DND-41 (cell line): ENCODE measurements at regions not wholly inside any gene's neighbourhood (a gene's known extent, or its start where the extent isn't known, plus 50 kb on each side); places are given as distances from the start of the nearest gene placed in this dataset.

Experiments
- ATAC-seq: fragments of 200-7000 bp; cut with Tn5 transposase; 3 replicates; pipeline ENCODE4 v1.9.1; 2021; ENCODE audit warnings: low read depth; ENCODE audit not compliant: insufficient read depth
- DNase-seq: peaks from one replicate; pipeline ENCODE4 v3.0.0-alpha.2; 2020
- H2AFZ ChIP-seq: 2 replicates; pipeline ENCODE4 v1.6.0; 2012; ENCODE audit warnings: low read depth, low read length
- H3K27ac ChIP-seq: 2 replicates; pipeline ENCODE4 v1.5.1; 2012; ENCODE audit warnings: low read length, inconsistent platforms
- H3K27me3 ChIP-seq: fragments of 200-600 bp; sonication (generic); 2 replicates; pipeline ENCODE4 v1.6.0; 2012; ENCODE audit warnings: low read length, mild to moderate bottlenecking, inconsistent platforms; ENCODE audit not compliant: insufficient read depth, poor library complexity
- H3K36me3 ChIP-seq: 2 replicates; pipeline ENCODE4 v1.5.1; 2012; ENCODE audit warnings: low read length, inconsistent platforms; ENCODE audit not compliant: insufficient read depth
- H3K4me1 ChIP-seq: 2 replicates; pipeline ENCODE4 v1.5.1; 2012; ENCODE audit warnings: mild to moderate bottlenecking, low read length; ENCODE audit not compliant: insufficient read depth
- H3K4me2 ChIP-seq: 2 replicates; pipeline ENCODE4 v1.6.0; 2012; ENCODE audit warnings: mild to moderate bottlenecking, moderate library complexity, low read length, inconsistent platforms; ENCODE audit not compliant: insufficient read depth
- H3K4me3 ChIP-seq, 2 experiments: fragments of 200-600 bp in 1 of 2; shearing (Covaris generic) in 1 of 2; 2 replicates each; pipeline ENCODE4 v1.5.1; 2012 to 2016; ENCODE audit warnings: inconsistent platforms in 2 of 2, low read length in 2 of 2, mild to moderate bottlenecking in 2 of 2, low read depth in 1 of 2, moderate library complexity in 1 of 2
- H3K79me2 ChIP-seq: 2 replicates; pipeline ENCODE4 v1.6.0; 2012; ENCODE audit warnings: low read length, inconsistent platforms; ENCODE audit not compliant: insufficient read depth
- H3K9ac ChIP-seq: 2 replicates; pipeline ENCODE4 v1.6.0; 2012; ENCODE audit warnings: low read depth, mild to moderate bottlenecking, inconsistent platforms, low read length, moderate library complexity
- H3K9me3 ChIP-seq: 2 replicates; pipeline ENCODE4 v1.5.1; 2012; ENCODE audit warnings: low read length, moderate library complexity, mild to moderate bottlenecking, inconsistent platforms; ENCODE audit not compliant: insufficient read depth, severe bottlenecking
- H4K20me1 ChIP-seq: 2 replicates; pipeline ENCODE4 v1.6.0; 2012; ENCODE audit warnings: low read length; ENCODE audit not compliant: insufficient read depth
- CTCF ChIP-seq: IDR thresholded peaks from 2 replicates; pipeline ENCODE4 v1.5.1; 2012; ENCODE audit warnings: borderline replicate concordance, low read length, moderate library complexity, mild to moderate bottlenecking; ENCODE audit not compliant: poor library complexity, severe bottlenecking; ENCODE audit errors: extremely low read depth
- EZH2 ChIP-seq: IDR thresholded peaks from 3 replicates; pipeline ENCODE4 v1.6.1; 2012; ENCODE audit warnings: borderline replicate concordance, low read depth, mild to moderate bottlenecking, moderate library complexity, low read length, inconsistent platforms; ENCODE audit not compliant: severe bottlenecking

GRCh38 chr9:119533504-119533903 is 164.3 kb upstream of the BRINP1 start:
- H3K9ac ChIP-seq: no peak overlapping the region
- H3K27me3 ChIP-seq: peaks cover 7% of the 10 kb centered on the region
- no peaks in the 10 kb centered on the region for H3K79me2 ChIP-seq
- H3K27ac ChIP-seq: no peak overlapping the region
- no peak overlapping the region for H3K4me2 ChIP-seq
- H3K9me3 ChIP-seq: no peaks in the 10 kb centered on the region
- H3K4me1 ChIP-seq: no peaks in the 10 kb centered on the region
- H3K4me3 ChIP-seq: no peak overlapping the region
- no peak for DNase-seq
- TF ChIP-seq EZH2: no peak
- no peak for TF ChIP-seq CTCF
- no peak for ATAC-seq
- no peaks in the 10 kb centered on the region for H4K20me1 ChIP-seq
- no peak overlapping the region for H2AFZ ChIP-seq
- H3K36me3 ChIP-seq: no peaks in the 10 kb centered on the region

- Histone ChIP-seq H3K4me3 (no peak overlapping the region), H3K9me3 (no peaks in the 10 kb centered on the region), H3K36me3 (no peaks in the 10 kb centered on the region), H3K4me2 (no peak overlapping the region), H2AFZ (no peak overlapping the region), H3K9ac (no peak overlapping the region), H4K20me1 (no peaks in the 10 kb centered on the region), H3K4me1 (no peaks in the 10 kb centered on the region), H3K79me2 (no peaks in the 10 kb centered on the region), H3K27ac (no peak overlapping the region), H3K27me3 (no peaks in the 10 kb centered on the region)
- DNase-seq (no peak), ATAC-seq (no peak)
- TF ChIP-seq CTCF (no peak), EZH2 (no peak)
These were observed 157.5 kb upstream of the BRINP1 start for GRCh38 chr9:119526698-119527097.

- no peak overlapping the region for H3K4me3 ChIP-seq
- no peak overlapping the region for H3K9ac ChIP-seq
- no peaks in the 10 kb centered on the region for H3K36me3 ChIP-seq
- no peak overlapping the region for H3K4me2 ChIP-seq
- no peak overlapping the region for H2AFZ ChIP-seq
- ATAC-seq (no peak), DNase-seq (no peak)
- no peaks in the 10 kb centered on the region for H3K4me1 ChIP-seq
- H3K79me2 ChIP-seq: no peaks in the 10 kb centered on the region
- TF ChIP-seq CTCF (no peak), EZH2 (no peak)
- no peaks in the 10 kb centered on the region for H4K20me1 ChIP-seq
- no peak overlapping the region for H3K27ac ChIP-seq
- H3K27me3 ChIP-seq: no peaks in the 10 kb centered on the region
- no peaks in the 10 kb centered on the region for H3K9me3 ChIP-seq
These were observed 154.3 kb upstream of the BRINP1 start for GRCh38 chr9:119523508-119523907.

- Histone ChIP-seq H3K4me3 (no peak overlapping the region), H3K27ac (no peak overlapping the region), H2AFZ (no peak overlapping the region), H3K27me3 (no peaks in the 10 kb centered on the region), H3K4me1 (no peaks in the 10 kb centered on the region), H3K9ac (no peak overlapping the region), H3K9me3 (no peaks in the 10 kb centered on the region), H3K79me2 (no peaks in the 10 kb centered on the region), H3K36me3 (no peaks in the 10 kb centered on the region), H4K20me1 (no peaks in the 10 kb centered on the region), H3K4me2 (no peak overlapping the region)
- DNase-seq: no peak
- TF ChIP-seq EZH2 (no peak), CTCF (no peak)
- ATAC-seq: no peak
These were observed 153.1 kb upstream of the BRINP1 start for GRCh38 chr9:119522381-119522780.
